ENCODE measurements at regions not wholly inside any gene's neighbourhood (a gene's known extent, or its start where the extent isn't known, plus 50 kb on each side); places are given as distances from the start of the nearest gene placed in this dataset.

DNA sequence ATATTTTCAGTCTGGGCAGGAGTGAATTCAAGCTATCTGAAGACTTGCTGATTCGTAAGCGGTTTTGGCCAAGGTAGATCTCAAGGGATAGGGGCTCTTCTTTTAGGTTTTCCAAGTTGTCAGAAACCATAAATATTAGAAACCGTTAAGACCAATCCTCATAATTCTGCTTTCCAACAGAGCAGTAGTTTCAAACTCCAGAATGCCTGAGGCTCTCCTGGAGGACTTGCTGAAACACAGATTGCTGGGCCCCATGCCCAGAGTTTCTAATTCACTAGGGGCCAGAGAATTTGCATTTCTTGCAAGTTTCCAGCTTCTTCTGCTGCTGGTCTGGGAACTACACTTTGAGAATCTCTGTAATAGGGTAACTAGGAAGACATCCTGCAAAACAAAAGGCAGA, 1855.7 kb upstream of the CELF4 start:
- H3K79me2 ChIP-seq (ENCODE audit: insufficient read depth, low read length), result no peaks in the 10 kb centered on the region
- H3K27ac ChIP-seq (ENCODE audit: low read depth, low read length), result no peak overlapping the region
- H3K4me2 ChIP-seq (ENCODE audit: low read depth, low read length, poor library complexity, severe bottlenecking), result no peak overlapping the region
- H3F3A ChIP-seq (ENCODE audit: insufficient read depth), result no peaks in the 10 kb centered on the region
- H3K9me2 ChIP-seq (replicated peaks; ENCODE audit: insufficient read depth, low read length), result no peaks in the 10 kb centered on the region
- H2AFZ ChIP-seq (ENCODE audit: low read depth, low read length, severe bottlenecking), result no peak overlapping the region
- no peaks in the 10 kb centered on the region for H3K27me3 ChIP-seq (ENCODE audit: low read length)
- no peaks in the 10 kb centered on the region for H4K20me1 ChIP-seq (ENCODE audit: low read depth, low read length)
- no peak overlapping the region for H3K9ac ChIP-seq (ENCODE audit: low read length)
- no peaks in the 10 kb centered on the region for H3K36me3 ChIP-seq (ENCODE audit: low read length)
- no peak overlapping the region for H3K4me3 ChIP-seq (ENCODE audit: insufficient read depth, low read length, poor library complexity, severe bottlenecking)
- peaks cover 5% of the 10 kb centered on the region; the same call in 1 of the 2 replicates for H3K9me3 ChIP-seq (ENCODE audit: insufficient read depth, low read length)
- no peak for TF ChIP-seq EZH2phosphoT487 (conservative IDR thresholded peaks at IDR 0.05; ENCODE audit: low read length)
- TF ChIP-seq, protein P1, sequence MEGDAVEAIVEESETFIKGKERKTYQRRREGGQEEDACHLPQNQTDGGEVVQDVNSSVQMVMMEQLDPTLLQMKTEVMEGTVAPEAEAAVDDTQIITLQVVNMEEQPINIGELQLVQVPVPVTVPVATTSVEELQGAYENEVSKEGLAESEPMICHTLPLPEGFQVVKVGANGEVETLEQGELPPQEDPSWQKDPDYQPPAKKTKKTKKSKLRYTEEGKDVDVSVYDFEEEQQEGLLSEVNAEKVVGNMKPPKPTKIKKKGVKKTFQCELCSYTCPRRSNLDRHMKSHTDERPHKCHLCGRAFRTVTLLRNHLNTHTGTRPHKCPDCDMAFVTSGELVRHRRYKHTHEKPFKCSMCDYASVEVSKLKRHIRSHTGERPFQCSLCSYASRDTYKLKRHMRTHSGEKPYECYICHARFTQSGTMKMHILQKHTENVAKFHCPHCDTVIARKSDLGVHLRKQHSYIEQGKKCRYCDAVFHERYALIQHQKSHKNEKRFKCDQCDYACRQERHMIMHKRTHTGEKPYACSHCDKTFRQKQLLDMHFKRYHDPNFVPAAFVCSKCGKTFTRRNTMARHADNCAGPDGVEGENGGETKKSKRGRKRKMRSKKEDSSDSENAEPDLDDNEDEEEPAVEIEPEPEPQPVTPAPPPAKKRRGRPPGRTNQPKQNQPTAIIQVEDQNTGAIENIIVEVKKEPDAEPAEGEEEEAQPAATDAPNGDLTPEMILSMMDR (IDR thresholded peaks at IDR 0.05; ENCODE audit: insufficient read depth, low read length, poor library complexity, severe bottlenecking), result no peak

GRCh38 chr18:39419315-39419714, 1853.7 kb upstream of the CELF4 start:
- H3K27ac ChIP-seq (ENCODE audit: low read depth, low read length), result no peak overlapping the region
- no peaks in the 10 kb centered on the region for H3K79me2 ChIP-seq (ENCODE audit: insufficient read depth, low read length)
- H3K4me2 ChIP-seq (ENCODE audit: low read depth, low read length, poor library complexity, severe bottlenecking), result no peak overlapping the region
- no peaks in the 10 kb centered on the region for H3K9me2 ChIP-seq (replicated peaks; ENCODE audit: insufficient read depth, low read length)
- no peak for TF ChIP-seq EZH2phosphoT487 (conservative IDR thresholded peaks at IDR 0.05; ENCODE audit: low read length)
- TF ChIP-seq, protein P1 (IDR thresholded peaks at IDR 0.05; ENCODE audit: insufficient read depth, low read length, poor library complexity, severe bottlenecking), result no peak
- H3F3A ChIP-seq (ENCODE audit: insufficient read depth), result no peaks in the 10 kb centered on the region
- no peak overlapping the region for H3K9ac ChIP-seq (ENCODE audit: low read length)
- no peak overlapping the region for H2AFZ ChIP-seq (ENCODE audit: low read depth, low read length, severe bottlenecking)
- H3K27me3 ChIP-seq (ENCODE audit: low read length), result no peaks in the 10 kb centered on the region
- H3K9me3 ChIP-seq (ENCODE audit: insufficient read depth, low read length), result peaks cover 5% of the 10 kb centered on the region; the same call in 1 of the 2 replicates
- no peaks in the 10 kb centered on the region for H3K36me3 ChIP-seq (ENCODE audit: low read length)
- no peak overlapping the region for H3K4me3 ChIP-seq (ENCODE audit: insufficient read depth, low read length, poor library complexity, severe bottlenecking)
- no peaks in the 10 kb centered on the region for H4K20me1 ChIP-seq (ENCODE audit: low read depth, low read length)

- no peak overlapping the region for H3K4me3 ChIP-seq (ENCODE audit: insufficient read depth, low read length, poor library complexity, severe bottlenecking)
- no peak overlapping the region for H3K4me2 ChIP-seq (ENCODE audit: low read depth, low read length, poor library complexity, severe bottlenecking)
- no peak overlapping the region for H3K9ac ChIP-seq (ENCODE audit: low read length)
- peaks cover 7% of the 10 kb centered on the region; the same call in 1 of the 2 replicates for H3K9me3 ChIP-seq (ENCODE audit: insufficient read depth, low read length)
- no peaks in the 10 kb centered on the region for H3K27me3 ChIP-seq (ENCODE audit: low read length)
- TF ChIP-seq, protein P1 (IDR thresholded peaks at IDR 0.05; ENCODE audit: insufficient read depth, low read length, poor library complexity, severe bottlenecking), result no peak
- TF ChIP-seq EZH2phosphoT487 (conservative IDR thresholded peaks at IDR 0.05; ENCODE audit: low read length), result no peak
- no peaks in the 10 kb centered on the region for H3K9me2 ChIP-seq (replicated peaks; ENCODE audit: insufficient read depth, low read length)
- H2AFZ ChIP-seq (ENCODE audit: low read depth, low read length, severe bottlenecking), result no peak overlapping the region
- no peaks in the 10 kb centered on the region for H3K36me3 ChIP-seq (ENCODE audit: low read length)
- H3F3A ChIP-seq (ENCODE audit: insufficient read depth), result no peaks in the 10 kb centered on the region
- no peaks in the 10 kb centered on the region for H3K79me2 ChIP-seq (ENCODE audit: insufficient read depth, low read length)
- no peak overlapping the region for H3K27ac ChIP-seq (ENCODE audit: low read depth, low read length)
- H4K20me1 ChIP-seq (ENCODE audit: low read depth, low read length), result no peaks in the 10 kb centered on the region
These were observed 1849.9 kb upstream of the CELF4 start for GRCh38 chr18:39415471-39415870.

Data from SU-DHL-6 (cell line).